ENCODE measurements at regions not wholly inside any gene's neighbourhood (a gene's known extent, or its start where the extent isn't known, plus 50 kb on each side); places are given as distances from the start of the nearest gene placed in this dataset.
"Not testable (repeated sequence)": the region's sequence is repeated elsewhere in the genome, so short reads cannot be mapped to it uniquely, and the experiment has no call there.

DNA sequence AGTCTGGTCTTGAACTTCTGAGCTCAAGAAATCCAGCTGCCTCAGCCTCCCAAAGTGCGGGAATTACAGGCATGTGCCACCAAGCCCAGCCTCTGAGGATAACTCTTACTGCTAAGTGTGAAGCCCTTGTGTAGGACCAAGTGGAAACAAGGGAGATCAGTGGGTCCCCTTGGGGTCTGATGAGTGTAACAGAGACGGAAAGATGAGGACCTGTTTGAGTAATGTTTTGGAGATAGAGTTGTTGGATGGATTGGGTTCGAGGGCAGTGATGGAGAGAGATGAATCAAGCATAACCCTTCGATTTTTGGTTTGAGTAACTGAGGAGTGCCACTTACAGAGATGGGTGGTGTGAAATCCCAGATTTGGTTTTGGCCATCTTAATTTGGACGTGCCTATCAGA is 378.7 kb downstream of the ANAPC1 start:
- H3K27me3 Mint-ChIP-seq (ENCODE audit: low read depth); H3K36me3 Mint-ChIP-seq (ENCODE audit: low read depth); H3K9me3 Mint-ChIP-seq: not testable (repeated sequence)
- Mint-ChIP-seq H3K4me3 (peak overlapping the region; percentile 12), H3K27ac (peak overlapping the region; percentile 58), H3K4me1 (ENCODE audit: low read depth) (peaks cover 23% of the 10 kb centered on the region)

DNA sequence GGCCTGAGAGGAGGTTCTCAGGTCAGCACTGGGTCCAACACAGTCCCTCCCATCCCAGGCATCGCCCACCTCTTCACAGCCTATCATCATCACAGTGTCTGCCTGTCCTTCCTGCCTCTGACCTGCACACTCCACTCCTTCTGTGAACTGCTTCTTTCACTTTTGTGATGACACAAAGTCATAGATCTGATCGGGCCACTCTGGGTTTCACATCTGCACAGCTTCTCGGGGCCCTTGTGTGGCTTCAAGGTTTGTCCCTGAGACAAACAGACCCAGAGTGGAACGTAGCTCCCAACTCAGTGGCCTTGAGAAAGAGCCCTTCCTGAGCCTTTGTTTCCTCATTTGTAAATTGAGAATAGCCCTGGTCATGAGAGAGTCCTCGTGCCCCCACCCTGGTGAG is 377.1 kb downstream of the ANAPC1 start:
- peaks cover 23% of the 10 kb centered on the region for H3K4me1 Mint-ChIP-seq (ENCODE audit: low read depth)
- peak overlapping the region; percentile 91 for H3K27ac Mint-ChIP-seq
- not testable (repeated sequence) for H3K9me3 Mint-ChIP-seq; H3K36me3 Mint-ChIP-seq (ENCODE audit: low read depth); H3K27me3 Mint-ChIP-seq (ENCODE audit: low read depth)
- peak overlapping the region; percentile 46 for H3K4me3 Mint-ChIP-seq

DNA sequence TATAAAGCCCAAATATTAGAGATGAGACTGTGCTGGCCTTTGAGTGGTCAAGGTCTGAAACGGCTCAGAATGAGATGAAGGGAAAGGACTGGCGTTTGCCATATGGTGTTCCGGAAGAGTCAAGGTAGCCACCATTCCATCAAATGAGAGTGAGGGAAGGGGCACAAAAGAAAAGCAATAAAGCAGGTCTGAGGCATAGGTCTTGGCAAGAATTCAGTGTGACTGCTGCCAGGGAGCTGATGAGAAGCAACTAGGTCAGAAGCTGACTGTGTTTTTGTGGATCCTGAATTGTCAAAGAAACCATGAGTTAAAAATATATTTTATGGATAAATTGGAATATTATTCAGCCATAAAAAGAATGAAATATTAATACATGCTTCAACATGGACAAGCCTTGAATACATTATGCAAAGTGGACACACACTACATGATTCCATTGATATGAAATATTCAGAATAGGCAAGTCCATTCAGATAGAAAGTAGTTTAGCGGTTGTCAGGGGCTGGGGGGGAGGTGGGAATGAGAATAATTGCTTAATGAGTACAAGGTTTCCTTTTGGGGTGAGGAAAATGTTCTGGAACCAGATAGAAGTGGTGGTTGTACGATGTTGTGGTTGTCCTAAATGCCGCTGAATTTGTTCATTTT is 374.6 kb downstream of the ANAPC1 start:
- not testable (repeated sequence) for H3K27me3 Mint-ChIP-seq (ENCODE audit: low read depth); H3K9me3 Mint-ChIP-seq; H3K36me3 Mint-ChIP-seq (ENCODE audit: low read depth); H3K4me3 Mint-ChIP-seq
- Mint-ChIP-seq H3K27ac (peak overlapping the region; percentile 26), H3K4me1 (ENCODE audit: low read depth) (peaks cover 24% of the 10 kb centered on the region)

DNA sequence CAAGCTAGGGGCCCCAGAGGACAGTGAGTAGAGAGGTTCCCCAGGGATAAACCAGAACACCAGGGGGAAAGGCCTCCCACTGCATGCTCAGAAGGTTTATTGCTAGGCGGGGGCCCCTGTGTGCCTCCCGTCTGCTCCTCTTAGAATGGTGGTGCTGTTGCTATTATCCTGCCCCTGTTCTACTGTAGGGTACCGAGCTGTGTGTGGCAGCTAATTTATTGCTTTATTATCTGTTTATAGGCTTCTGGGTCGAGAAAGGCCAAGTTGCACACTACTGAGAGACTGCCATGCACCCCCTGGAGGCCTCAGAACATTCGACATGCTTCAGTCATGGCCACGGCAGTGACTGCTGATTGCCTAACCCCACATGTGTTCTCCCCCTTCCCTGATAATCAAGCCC is 373.6 kb downstream of the ANAPC1 start:
- H3K9me3 Mint-ChIP-seq: not testable (repeated sequence)

DNA sequence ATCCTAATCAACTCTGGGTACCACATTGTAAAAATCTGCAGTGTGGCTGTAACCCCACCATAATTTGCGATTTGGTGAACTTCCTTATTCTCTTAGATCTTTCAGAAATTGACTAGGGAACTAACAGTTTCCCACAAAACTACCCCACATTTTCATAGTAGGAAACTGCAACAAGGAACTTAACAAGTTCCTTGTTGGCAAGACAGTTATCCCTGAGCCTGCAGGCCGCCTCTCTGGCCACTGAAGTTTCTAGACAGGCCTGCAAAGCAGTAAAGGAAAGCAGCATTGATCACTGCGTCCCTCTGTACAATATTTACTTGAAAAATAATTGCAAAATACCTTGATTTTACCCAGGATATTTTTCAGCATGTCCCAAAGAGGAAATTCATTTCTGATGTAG is 372.9 kb downstream of the ANAPC1 start:
- not testable (repeated sequence) for H3K27me3 Mint-ChIP-seq (ENCODE audit: low read depth); H3K4me3 Mint-ChIP-seq; H3K9me3 Mint-ChIP-seq; H3K27ac Mint-ChIP-seq; H3K36me3 Mint-ChIP-seq (ENCODE audit: low read depth)
- peaks cover 14% of the 10 kb centered on the region for H3K4me1 Mint-ChIP-seq (ENCODE audit: low read depth)

More for the DNA sequence above, 373.6 kb downstream of the ANAPC1 start:
- not testable (repeated sequence) for H3K4me3 Mint-ChIP-seq; H3K36me3 Mint-ChIP-seq (ENCODE audit: low read depth); H3K27me3 Mint-ChIP-seq (ENCODE audit: low read depth); H3K27ac Mint-ChIP-seq
- H3K4me1 Mint-ChIP-seq (ENCODE audit: low read depth): peaks cover 17% of the 10 kb centered on the region

DNA sequence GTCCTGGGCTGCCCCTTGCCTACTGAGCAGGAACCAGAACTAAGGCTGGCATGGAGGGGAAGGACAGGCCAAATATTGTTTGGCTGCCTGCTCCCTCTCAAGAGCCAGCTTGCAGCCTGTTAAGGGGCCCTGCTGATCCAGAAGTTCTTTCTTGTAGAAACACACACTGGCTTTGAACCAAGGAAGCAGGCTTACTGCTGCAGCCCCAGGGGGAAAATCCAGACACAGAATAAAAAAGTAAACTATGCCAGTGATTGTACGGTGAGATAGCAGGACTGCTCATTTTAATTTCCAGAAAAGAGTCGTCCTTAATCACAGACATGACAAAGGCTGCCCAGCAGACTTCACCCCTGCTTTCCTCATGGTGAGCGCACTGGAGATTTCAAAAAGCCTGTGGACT is 371.6 kb downstream of the ANAPC1 start:
- H3K27ac Mint-ChIP-seq; H3K4me3 Mint-ChIP-seq; H3K9me3 Mint-ChIP-seq; H3K36me3 Mint-ChIP-seq (ENCODE audit: low read depth); H3K27me3 Mint-ChIP-seq (ENCODE audit: low read depth): not testable (repeated sequence)
- peaks cover 10% of the 10 kb centered on the region for H3K4me1 Mint-ChIP-seq (ENCODE audit: low read depth)

DNA sequence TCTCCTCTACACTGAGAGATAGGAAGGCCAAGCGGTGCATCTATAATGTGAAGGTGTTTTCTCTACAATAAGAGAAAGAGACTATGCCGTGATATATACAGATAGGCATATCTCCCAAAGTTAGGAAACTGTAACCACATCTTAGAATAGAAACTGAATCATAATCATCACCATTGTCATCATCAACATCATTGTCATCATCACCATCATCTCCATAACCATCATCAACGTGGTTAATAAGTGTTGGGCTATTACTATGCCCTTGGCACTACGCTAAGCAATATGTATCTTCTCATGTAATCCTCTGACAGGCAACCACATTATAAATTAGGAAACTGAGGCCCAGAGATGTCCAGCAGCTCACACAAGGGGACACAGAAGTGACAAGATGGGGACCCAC is 369.9 kb downstream of the ANAPC1 start:
- H3K4me3 Mint-ChIP-seq; H3K4me1 Mint-ChIP-seq (ENCODE audit: low read depth); H3K9me3 Mint-ChIP-seq; H3K27ac Mint-ChIP-seq; H3K27me3 Mint-ChIP-seq (ENCODE audit: low read depth); H3K36me3 Mint-ChIP-seq (ENCODE audit: low read depth): not testable (repeated sequence)

DNA sequence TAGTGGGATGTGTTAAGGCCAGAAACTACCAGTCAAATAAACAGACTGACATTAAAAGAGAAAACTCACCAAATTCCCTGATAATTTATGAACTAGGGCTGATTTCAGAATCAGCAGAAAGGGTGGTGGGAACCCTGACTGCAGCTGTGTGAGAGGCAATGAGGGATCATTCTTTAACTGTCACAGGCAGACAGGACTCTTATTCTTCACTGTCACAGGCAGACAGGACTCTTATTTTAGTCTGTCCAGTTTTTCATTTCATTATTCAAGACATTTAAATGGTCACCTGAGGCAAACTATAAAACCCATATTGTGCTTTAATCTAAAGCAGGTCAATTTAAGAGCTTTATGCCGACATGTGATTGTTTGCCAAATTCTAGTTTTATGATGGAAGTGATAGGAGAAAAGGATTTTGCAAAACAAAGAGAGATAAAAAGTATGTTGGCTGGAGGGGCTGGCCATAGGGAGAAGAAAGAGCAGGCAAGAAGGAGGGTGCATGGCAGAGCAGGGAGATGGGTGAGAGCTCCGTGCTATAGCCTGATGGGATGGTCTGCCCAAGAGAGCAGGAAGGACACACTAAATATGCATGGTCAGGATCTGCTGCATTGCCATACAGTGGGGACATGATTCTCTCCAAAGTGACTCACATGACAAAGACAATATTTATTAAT is 366.8 kb downstream of the ANAPC1 start:
- H3K27ac Mint-ChIP-seq; H3K4me1 Mint-ChIP-seq (ENCODE audit: low read depth); H3K36me3 Mint-ChIP-seq (ENCODE audit: low read depth); H3K9me3 Mint-ChIP-seq; H3K4me3 Mint-ChIP-seq: not testable (repeated sequence)
- peaks cover 18% of the 10 kb centered on the region for H3K27me3 Mint-ChIP-seq (ENCODE audit: low read depth)

DNA sequence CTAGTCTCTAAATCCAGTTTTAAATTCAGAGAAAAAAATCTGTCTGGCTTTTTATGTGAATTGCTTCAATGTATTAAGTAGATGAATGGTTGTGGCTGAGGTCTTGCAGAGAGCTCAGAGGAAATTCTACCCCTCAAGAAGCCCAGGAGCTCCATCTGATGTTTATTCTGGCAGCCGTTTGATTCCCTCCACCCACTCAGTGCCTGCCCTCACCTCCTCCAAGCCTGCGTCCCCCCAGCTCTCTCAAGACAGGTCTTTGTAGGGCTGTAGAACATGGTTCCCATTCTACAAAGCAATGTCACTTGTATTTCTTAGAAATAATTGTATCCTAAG is 366.3 kb downstream of the ANAPC1 start:
- not testable (repeated sequence) for H3K4me3 Mint-ChIP-seq, H3K9me3 Mint-ChIP-seq, H3K27ac Mint-ChIP-seq
- Mint-ChIP-seq H3K36me3 (ENCODE audit: low read depth) (peaks cover 10% of the 10 kb centered on the region), H3K27me3 (ENCODE audit: low read depth) (peaks cover 18% of the 10 kb centered on the region), H3K4me1 (ENCODE audit: low read depth) (peaks cover 10% of the 10 kb centered on the region)

DNA sequence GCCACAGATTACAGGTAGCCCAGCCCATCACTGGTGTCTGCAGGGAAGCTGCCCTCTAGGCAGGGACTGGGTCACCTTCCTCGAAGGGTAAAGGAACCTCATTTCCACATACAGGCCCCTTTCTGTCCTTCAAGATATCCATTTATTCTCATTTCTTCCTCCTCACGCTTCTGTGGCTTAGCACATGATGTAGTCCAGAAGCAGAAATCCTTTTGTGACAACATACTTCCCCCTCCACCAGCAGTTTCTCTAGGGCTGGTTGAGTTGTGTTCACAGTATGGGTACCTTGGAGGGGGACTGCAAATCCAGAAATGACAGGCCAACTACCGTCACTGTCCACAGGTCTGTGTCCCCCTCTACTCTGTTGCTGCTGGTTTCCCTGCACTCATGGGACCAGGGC is 364.9 kb downstream of the ANAPC1 start:
- peaks cover 19% of the 10 kb centered on the region for H3K27me3 Mint-ChIP-seq (ENCODE audit: low read depth)
- H3K9me3 Mint-ChIP-seq: no peaks in the 10 kb centered on the region
- H3K4me1 Mint-ChIP-seq (ENCODE audit: low read depth): peaks cover 13% of the 10 kb centered on the region
- no peak overlapping the region for H3K27ac Mint-ChIP-seq
- H3K4me3 Mint-ChIP-seq: no peak overlapping the region
- peaks cover 9% of the 10 kb centered on the region for H3K36me3 Mint-ChIP-seq (ENCODE audit: low read depth)

DNA sequence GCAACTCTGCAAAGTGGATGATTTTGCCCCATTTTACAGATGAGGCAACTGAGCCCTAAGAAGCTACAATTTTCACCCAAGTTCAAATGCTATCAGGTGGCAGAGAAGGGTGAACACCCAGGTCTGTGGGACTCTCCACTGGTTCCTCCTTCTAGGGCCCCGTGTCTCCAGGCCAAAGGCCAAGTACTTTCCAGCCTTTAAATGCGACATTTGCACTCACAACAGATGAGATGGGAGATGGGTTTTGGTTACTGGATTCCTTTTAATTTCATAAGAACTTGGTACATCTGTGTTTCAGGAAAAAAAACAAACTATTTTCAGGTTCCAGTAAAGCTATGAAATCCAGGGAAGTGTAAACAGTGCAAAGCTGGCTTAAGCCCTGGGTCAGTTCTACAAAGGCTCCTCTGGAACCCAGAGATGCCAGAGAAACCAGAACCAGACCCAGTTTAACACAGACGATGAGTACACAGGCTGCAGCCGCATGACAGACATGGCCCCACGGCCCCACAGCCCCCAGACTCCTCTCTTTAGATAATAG is 361.7 kb downstream of the ANAPC1 start:
- no peak overlapping the region for H3K27ac Mint-ChIP-seq
- H3K4me1 Mint-ChIP-seq (ENCODE audit: low read depth): peaks cover 13% of the 10 kb centered on the region
- no peaks in the 10 kb centered on the region for H3K9me3 Mint-ChIP-seq
- H3K4me3 Mint-ChIP-seq: no peak overlapping the region
- H3K27me3 Mint-ChIP-seq (ENCODE audit: low read depth): peaks cover 19% of the 10 kb centered on the region
- H3K36me3 Mint-ChIP-seq (ENCODE audit: low read depth): peaks cover 9% of the 10 kb centered on the region

DNA sequence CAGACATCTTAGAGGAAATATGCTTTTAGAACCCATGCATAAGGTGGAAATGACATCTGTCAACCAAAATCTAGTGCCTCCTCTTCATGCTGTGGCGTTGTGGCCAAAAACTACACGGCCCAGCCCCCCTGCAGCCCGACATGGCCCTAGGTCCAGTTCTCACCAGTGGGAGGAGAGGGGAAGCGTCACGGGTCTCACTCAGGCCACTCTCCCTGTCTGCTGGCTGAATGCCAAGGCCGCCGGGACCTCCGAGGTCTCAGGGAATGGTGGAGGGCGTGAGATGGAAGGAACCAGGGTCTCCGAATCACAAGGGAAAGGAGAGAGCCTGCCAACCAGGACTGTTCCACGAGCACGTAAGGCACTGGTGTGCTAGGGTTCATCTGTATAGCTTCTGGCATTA is 361.0 kb downstream of the ANAPC1 start:
- no peak overlapping the region for H3K4me3 Mint-ChIP-seq
- H3K27ac Mint-ChIP-seq: no peak overlapping the region
- peaks cover 9% of the 10 kb centered on the region for H3K36me3 Mint-ChIP-seq (ENCODE audit: low read depth)
- peaks cover 19% of the 10 kb centered on the region for H3K27me3 Mint-ChIP-seq (ENCODE audit: low read depth)
- peaks cover 15% of the 10 kb centered on the region for H3K4me1 Mint-ChIP-seq (ENCODE audit: low read depth)
- no peaks in the 10 kb centered on the region for H3K9me3 Mint-ChIP-seq

DNA sequence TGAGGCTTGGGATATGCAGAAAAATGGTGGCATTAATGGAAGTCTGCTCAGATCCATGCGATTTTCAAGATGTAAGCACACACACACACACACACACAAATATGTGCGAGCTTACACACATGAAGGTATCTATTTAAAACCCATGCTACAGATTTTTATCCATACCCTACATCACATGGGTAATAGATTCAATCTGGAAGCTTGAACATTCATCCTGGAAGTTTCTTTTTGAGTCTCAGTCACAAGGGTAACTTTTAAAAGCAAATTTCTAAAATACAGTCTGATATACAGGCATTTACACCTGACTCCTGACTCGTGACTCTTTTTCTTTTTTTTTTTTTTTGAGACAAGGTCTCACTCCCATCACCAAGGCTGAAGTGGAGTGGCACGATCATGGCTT is 359.0 kb downstream of the ANAPC1 start:
- Mint-ChIP-seq H3K27me3 (ENCODE audit: low read depth) (peaks cover 10% of the 10 kb centered on the region), H3K4me1 (ENCODE audit: low read depth) (peaks cover 11% of the 10 kb centered on the region)
- not testable (repeated sequence) for H3K4me3 Mint-ChIP-seq; H3K36me3 Mint-ChIP-seq (ENCODE audit: low read depth); H3K27ac Mint-ChIP-seq; H3K9me3 Mint-ChIP-seq

DNA sequence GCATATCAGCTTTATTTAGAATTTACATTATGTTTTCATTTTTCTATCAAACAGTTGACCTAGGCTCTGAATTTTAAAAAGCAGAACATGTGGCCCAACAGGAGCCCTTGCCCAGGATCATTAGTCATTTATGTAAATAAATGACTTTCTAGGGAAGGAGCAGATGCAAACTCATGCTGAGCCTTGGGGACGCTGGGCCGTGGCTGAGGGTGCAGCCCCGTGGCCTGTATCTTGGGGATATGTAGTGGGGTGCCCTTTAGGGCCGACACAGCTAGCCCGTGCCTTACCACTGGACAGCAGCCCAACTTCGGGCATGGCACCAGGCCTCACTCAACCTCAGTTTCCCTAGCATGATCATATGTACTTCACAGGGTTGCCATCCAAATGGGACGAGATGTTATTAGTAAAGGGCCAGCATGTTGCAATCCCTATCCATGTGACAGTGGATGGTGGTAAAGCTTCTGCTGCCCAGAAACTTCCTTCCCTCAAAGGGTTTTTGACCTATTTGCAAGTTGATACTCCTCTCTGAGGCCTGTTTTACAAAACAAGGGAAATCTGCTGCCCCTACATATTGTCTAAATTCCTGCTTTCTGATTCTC is 357.9 kb downstream of the ANAPC1 start:
- not testable (repeated sequence) for H3K36me3 Mint-ChIP-seq (ENCODE audit: low read depth); H3K9me3 Mint-ChIP-seq; H3K4me3 Mint-ChIP-seq; H3K27ac Mint-ChIP-seq
- H3K4me1 Mint-ChIP-seq (ENCODE audit: low read depth): peaks cover 13% of the 10 kb centered on the region
- peaks cover 10% of the 10 kb centered on the region for H3K27me3 Mint-ChIP-seq (ENCODE audit: low read depth)

DNA sequence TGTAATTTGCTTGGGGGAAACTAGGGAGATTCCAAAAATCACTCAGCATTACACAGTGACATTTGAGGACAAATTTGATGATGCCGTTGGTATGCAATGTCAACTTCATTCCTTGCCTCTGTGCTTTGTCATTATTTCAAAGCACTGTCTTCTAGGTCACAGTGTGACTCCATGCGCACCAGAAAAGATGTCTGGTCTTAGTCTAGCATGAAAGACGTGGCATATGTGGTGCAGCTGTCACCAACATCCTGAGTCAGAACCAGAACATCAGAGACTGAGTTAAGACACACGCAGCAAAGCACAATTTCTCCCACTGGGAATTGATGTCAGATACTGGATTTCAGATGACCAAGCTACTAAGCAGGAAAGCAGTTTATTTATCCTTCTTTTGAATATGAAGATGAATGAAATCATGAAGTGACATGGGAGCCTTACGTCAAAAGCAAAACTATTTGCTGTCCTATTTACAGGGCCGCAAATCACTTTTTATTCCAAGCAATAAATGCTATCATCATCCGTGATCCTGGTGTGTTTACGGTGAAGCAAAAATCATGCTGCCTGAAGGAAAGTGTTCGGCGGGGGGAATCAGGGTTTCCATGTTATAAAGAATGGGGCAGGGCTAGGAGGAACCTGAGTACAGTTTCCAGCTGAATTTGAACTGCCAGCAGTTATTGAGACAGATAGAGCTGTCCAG is 356.1 kb downstream of the ANAPC1 start:
- H3K27ac Mint-ChIP-seq: peak overlapping the region; percentile 13
- H3K4me3 Mint-ChIP-seq: not testable (repeated sequence)

More for the DNA sequence above, 356.1 kb downstream of the ANAPC1 start:
- not testable (repeated sequence) for H3K27me3 Mint-ChIP-seq (ENCODE audit: low read depth); H3K9me3 Mint-ChIP-seq; H3K36me3 Mint-ChIP-seq (ENCODE audit: low read depth)
- H3K4me1 Mint-ChIP-seq (ENCODE audit: low read depth): peaks cover 12% of the 10 kb centered on the region

Measured in T-helper 1 cell treated with Interleukin-12 subunit alpha and Interleukin-12 subunit beta and Interleukin-4 antibody, amounts not matched to agents 30 μg/mL and 1 μg/mL, for 36 hours (primary cell).